ENCODE measurements at regions not wholly inside any gene's neighbourhood (a gene's known extent, or its start where the extent isn't known, plus 50 kb on each side); places are given as distances from the start of the nearest gene placed in this dataset.

- intact Hi-C loops (cut with micrococcal nuclease) = no loop called here
- no peaks in the 10 kb centered on the region for H3K9me3 ChIP-seq (ENCODE audit: control insufficient read depth in 1 of 2, low read length in 2 of 2)
- Mint-ChIP-seq H3K4me1 (no peaks in the 10 kb centered on the region), H3K27me3 (no peaks in the 10 kb centered on the region), H3K4me3 (no peak overlapping the region), H3K36me3 (no peaks in the 10 kb centered on the region), H3K9me3 (no peaks in the 10 kb centered on the region), H3K27ac (no peak overlapping the region)
- H3K27ac ChIP-seq (ENCODE audit: low read depth, low read length) = no peak overlapping the region
- ChIA-PET CTCF (ENCODE audit: partially characterized antibody) (no interaction called here), POLR2A (ENCODE audit: partially characterized antibody) (no interaction called here)
- H3K36me3 ChIP-seq (ENCODE audit: insufficient read depth, low read length) = no peaks in the 10 kb centered on the region
- H3K4me1 ChIP-seq (ENCODE audit: insufficient read depth, low read length) = no peaks in the 10 kb centered on the region
- no peaks in the 10 kb centered on the region for H3K27me3 ChIP-seq (ENCODE audit: insufficient read depth, low read length)
- H3K4me3 ChIP-seq (ENCODE audit: low read length in 2 of 2) = no peak overlapping the region
- DNase-seq = no peak
Measured at GRCh38 chr2:102951249-102951648, 189.4 kb downstream of the TMEM182 start.

GRCh38 chr2:102967451-102967850 is 205.6 kb downstream of the TMEM182 start:
- Mint-ChIP-seq H3K9me3 (peaks cover 0 to 1% (median 0%) of the 10 kb centered on the region in 8 donors), H3K36me3 (no peaks in the 10 kb centered on the region), H3K4me3 (no peak overlapping the region), H3K4me1 (no peaks in the 10 kb centered on the region), H3K27me3 (peaks cover 0 to 1% of the 10 kb centered on the region in 2 donors), H3K27ac (no peak overlapping the region)
- no peaks in the 10 kb centered on the region for H3K4me1 ChIP-seq (ENCODE audit: insufficient read depth, low read length)
- H3K36me3 ChIP-seq (ENCODE audit: insufficient read depth, low read length) = no peaks in the 10 kb centered on the region
- no peaks in the 10 kb centered on the region for H3K9me3 ChIP-seq (ENCODE audit: control insufficient read depth in 1 of 2, low read length in 2 of 2)
- H3K27me3 ChIP-seq (ENCODE audit: insufficient read depth, low read length) = no peaks in the 10 kb centered on the region
- ChIA-PET POLR2A (ENCODE audit: partially characterized antibody) (no interaction called here), CTCF (ENCODE audit: partially characterized antibody) (no interaction called here)
- DNase-seq = no peak
- no peak overlapping the region for H3K4me3 ChIP-seq (ENCODE audit: low read length in 2 of 2)
- H3K27ac ChIP-seq (ENCODE audit: low read depth, low read length) = no peak overlapping the region
- intact Hi-C loops (cut with micrococcal nuclease) = no loop called here

DNA sequence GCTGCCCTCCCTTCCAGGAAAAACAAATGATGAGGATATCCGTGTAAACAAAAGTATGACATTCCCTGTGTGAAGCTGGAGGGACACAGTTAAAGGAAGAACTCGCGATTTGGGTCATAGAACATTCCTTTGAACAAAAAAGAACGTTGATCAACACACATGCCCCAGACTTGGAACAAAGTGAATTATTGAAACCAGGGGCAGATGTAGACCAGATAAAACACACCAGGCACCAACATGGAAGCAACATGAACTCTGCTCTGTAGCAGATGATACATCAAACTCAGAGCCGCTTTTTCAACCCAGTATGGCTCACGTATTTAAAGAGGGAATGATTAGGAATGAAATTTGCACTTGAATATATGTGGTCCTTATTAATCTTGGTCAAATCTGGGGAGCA is 206.5 kb downstream of the TMEM182 start:
- H3K9me3 Mint-ChIP-seq = peaks cover 0 to 1% (median 0%) of the 10 kb centered on the region in 8 donors
- Histone ChIP-seq H3K27me3 (ENCODE audit: insufficient read depth, low read length) (no peaks in the 10 kb centered on the region), H3K36me3 (ENCODE audit: insufficient read depth, low read length) (no peaks in the 10 kb centered on the region), H3K4me3 (ENCODE audit: low read length in 2 of 2) (no peak overlapping the region), H3K27ac (ENCODE audit: low read depth, low read length) (no peak overlapping the region), H3K9me3 (ENCODE audit: control insufficient read depth in 1 of 2, low read length in 2 of 2) (no peaks in the 10 kb centered on the region), H3K4me1 (ENCODE audit: insufficient read depth, low read length) (no peaks in the 10 kb centered on the region)
- no peak for DNase-seq
- intact Hi-C loops (cut with micrococcal nuclease) = no loop called here
- H3K27me3 Mint-ChIP-seq = peaks cover 0 to 1% of the 10 kb centered on the region in 2 donors
- no peaks in the 10 kb centered on the region for H3K4me1 Mint-ChIP-seq
- ChIA-PET POLR2A (ENCODE audit: partially characterized antibody) (no interaction called here), CTCF (ENCODE audit: partially characterized antibody) (no interaction called here)
- no peak overlapping the region for H3K27ac Mint-ChIP-seq
- no peaks in the 10 kb centered on the region for H3K36me3 Mint-ChIP-seq
- H3K4me3 Mint-ChIP-seq = no peak overlapping the region

DNA sequence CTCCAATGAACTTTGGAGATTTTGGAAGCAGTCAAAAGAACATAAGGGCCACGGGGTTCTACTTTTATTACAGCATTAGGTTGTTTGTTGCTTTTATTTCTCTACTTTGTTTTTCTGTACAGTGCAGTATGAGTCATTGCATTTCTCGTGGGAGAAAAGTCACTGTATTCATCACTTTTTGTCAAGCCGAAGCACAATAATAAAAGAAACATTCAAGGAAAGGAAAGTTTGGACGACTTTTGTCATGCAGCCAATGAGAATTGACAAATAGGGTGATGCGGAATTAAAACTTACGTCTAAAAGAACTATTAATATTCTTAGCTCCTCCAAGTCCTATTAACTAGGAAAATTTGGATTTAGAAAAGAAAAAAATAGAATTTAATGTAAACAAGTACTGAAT is 209.9 kb downstream of the TMEM182 start:
- Histone ChIP-seq H3K27ac (ENCODE audit: low read depth, low read length) (no peak overlapping the region), H3K36me3 (ENCODE audit: insufficient read depth, low read length) (no peaks in the 10 kb centered on the region), H3K4me3 (ENCODE audit: low read length in 2 of 2) (no peak overlapping the region), H3K9me3 (ENCODE audit: control insufficient read depth in 1 of 2, low read length in 2 of 2) (no peaks in the 10 kb centered on the region), H3K27me3 (ENCODE audit: insufficient read depth, low read length) (no peaks in the 10 kb centered on the region), H3K4me1 (ENCODE audit: insufficient read depth, low read length) (no peaks in the 10 kb centered on the region)
- Mint-ChIP-seq H3K4me3 (no peak overlapping the region), H3K27ac (no peak overlapping the region), H3K27me3 (peaks cover 0 to 1% of the 10 kb centered on the region in 2 donors), H3K4me1 (no peaks in the 10 kb centered on the region), H3K36me3 (no peaks in the 10 kb centered on the region), H3K9me3 (peaks cover 0 to 1% (median 0%) of the 10 kb centered on the region in 8 donors)
- POLR2A ChIA-PET (ENCODE audit: partially characterized antibody) = no interaction called here
- intact Hi-C loops (cut with micrococcal nuclease) = no loop called here
- DNase-seq = no peak
- CTCF ChIA-PET (ENCODE audit: partially characterized antibody) = no interaction called here

DNA sequence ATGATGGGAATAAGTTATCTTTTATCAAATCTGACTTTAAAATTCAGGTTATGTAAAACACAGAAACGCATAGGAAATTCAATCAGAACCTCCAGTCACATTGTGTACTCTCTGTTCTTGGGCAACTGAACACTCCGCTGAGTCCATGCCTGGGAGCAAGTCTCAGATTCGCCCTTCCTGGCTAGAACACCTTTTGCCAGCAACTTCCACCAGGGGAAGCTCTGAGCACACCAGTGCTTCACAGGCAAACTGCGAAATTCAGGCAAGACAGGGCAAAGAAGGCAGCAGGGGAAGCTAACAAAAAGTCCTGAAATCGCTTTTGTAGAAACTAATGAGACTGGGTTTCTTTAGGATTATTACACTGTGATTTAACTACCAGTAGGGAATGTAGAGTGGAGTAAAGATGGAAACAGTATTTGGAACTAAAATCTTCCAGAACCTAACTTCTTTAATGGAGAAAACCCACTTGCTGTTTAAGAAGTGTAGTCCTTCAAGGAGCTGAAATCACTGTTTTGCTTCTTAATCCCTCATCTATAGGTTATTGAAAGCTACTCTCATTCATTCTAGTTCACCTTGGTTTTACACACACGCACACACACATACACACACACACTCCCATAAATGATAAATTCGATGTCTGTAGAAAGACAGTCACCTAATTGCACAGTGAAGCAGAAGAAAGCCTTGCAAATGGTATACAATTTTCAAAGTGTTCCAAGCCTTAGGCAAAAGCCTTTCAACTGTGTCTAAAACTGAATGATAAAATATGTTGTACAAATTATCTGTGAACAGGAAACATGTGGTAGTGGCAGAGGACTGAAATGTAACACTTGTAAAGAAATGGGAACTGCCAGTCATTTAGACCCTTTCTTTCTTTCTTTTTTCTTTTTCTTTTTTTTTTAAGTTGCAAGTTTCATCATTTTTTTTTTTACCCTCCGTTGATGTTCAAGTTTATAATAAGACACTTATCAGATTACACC is 214.5 kb downstream of the TMEM182 start:
- Mint-ChIP-seq H3K4me3 (no peak overlapping the region), H3K4me1 (no peaks in the 10 kb centered on the region), H3K27ac (no peak overlapping the region), H3K9me3 (peaks cover 0 to 2% (median 0%) of the 10 kb centered on the region in 8 donors), H3K27me3 (peaks cover 0 to 1% of the 10 kb centered on the region in 2 donors), H3K36me3 (no peaks in the 10 kb centered on the region)
- ChIA-PET CTCF (ENCODE audit: partially characterized antibody) (no interaction called here), POLR2A (ENCODE audit: partially characterized antibody) (no interaction called here)
- no peak for DNase-seq
- Histone ChIP-seq H3K36me3 (ENCODE audit: insufficient read depth, low read length) (no peaks in the 10 kb centered on the region), H3K27ac (ENCODE audit: low read depth, low read length) (no peak overlapping the region), H3K4me1 (ENCODE audit: insufficient read depth, low read length) (no peaks in the 10 kb centered on the region), H3K27me3 (ENCODE audit: insufficient read depth, low read length) (no peaks in the 10 kb centered on the region), H3K9me3 (ENCODE audit: control insufficient read depth in 1 of 2, low read length in 2 of 2) (no peaks in the 10 kb centered on the region), H3K4me3 (ENCODE audit: low read length in 2 of 2) (no peak overlapping the region)
- intact Hi-C loops (cut with micrococcal nuclease) = no loop called here

GRCh38 chr2:102977426-102978090 is 215.7 kb downstream of the TMEM182 start:
- ChIA-PET POLR2A (ENCODE audit: partially characterized antibody) (no interaction called here), CTCF (ENCODE audit: partially characterized antibody) (no interaction called here)
- H3K27me3 Mint-ChIP-seq = peaks cover 0 to 1% of the 10 kb centered on the region in 2 donors
- Histone ChIP-seq H3K36me3 (ENCODE audit: insufficient read depth, low read length) (no peaks in the 10 kb centered on the region), H3K4me3 (ENCODE audit: low read length in 2 of 2) (no peak overlapping the region), H3K27ac (ENCODE audit: low read depth, low read length) (no peak overlapping the region), H3K27me3 (ENCODE audit: insufficient read depth, low read length) (no peaks in the 10 kb centered on the region), H3K4me1 (ENCODE audit: insufficient read depth, low read length) (no peaks in the 10 kb centered on the region), H3K9me3 (ENCODE audit: control insufficient read depth in 1 of 2, low read length in 2 of 2) (no peaks in the 10 kb centered on the region)
- no peak overlapping the region for H3K4me3 Mint-ChIP-seq
- intact Hi-C loops (cut with micrococcal nuclease) = no loop called here
- no peak for DNase-seq
- H3K36me3 Mint-ChIP-seq = no peaks in the 10 kb centered on the region
- H3K27ac Mint-ChIP-seq = no peak overlapping the region
- H3K4me1 Mint-ChIP-seq = no peaks in the 10 kb centered on the region
- H3K9me3 Mint-ChIP-seq = peaks cover 0 to 2% (median 0%) of the 10 kb centered on the region in 8 donors

DNA sequence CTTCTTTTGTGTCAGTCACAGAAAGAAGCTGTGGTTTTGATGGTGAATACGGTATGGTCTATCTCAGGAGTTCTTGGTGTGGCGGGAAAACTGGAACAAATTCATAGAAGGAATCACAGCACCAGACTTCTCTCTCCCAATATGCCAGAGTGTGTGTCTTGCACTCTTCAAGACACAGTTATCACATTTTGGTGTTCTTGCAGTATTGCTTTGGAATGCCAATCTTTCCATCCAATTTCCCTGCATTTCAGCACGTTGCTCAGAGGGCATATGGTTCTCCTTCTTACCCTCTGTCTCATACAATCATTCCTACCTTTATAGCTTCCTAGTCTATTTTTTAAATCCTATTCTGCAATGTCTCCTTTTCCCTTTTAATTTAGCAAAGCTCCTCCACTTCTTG is 216.3 kb downstream of the TMEM182 start:
- H3K4me3 ChIP-seq (ENCODE audit: low read length in 2 of 2) = no peak overlapping the region
- H3K9me3 Mint-ChIP-seq = peaks cover 0 to 2% (median 0%) of the 10 kb centered on the region in 8 donors
- no peak overlapping the region for H3K4me3 Mint-ChIP-seq
- H3K9me3 ChIP-seq (ENCODE audit: control insufficient read depth in 1 of 2, low read length in 2 of 2) = no peaks in the 10 kb centered on the region
- peaks cover 0 to 1% of the 10 kb centered on the region in 2 donors for H3K27me3 Mint-ChIP-seq
- no peaks in the 10 kb centered on the region for H3K36me3 Mint-ChIP-seq
- DNase-seq = no peak
- ChIA-PET POLR2A (ENCODE audit: partially characterized antibody) (no interaction called here), CTCF (ENCODE audit: partially characterized antibody) (no interaction called here)
- H3K27me3 ChIP-seq (ENCODE audit: insufficient read depth, low read length) = no peaks in the 10 kb centered on the region
- H3K4me1 Mint-ChIP-seq = no peaks in the 10 kb centered on the region
- intact Hi-C loops (cut with micrococcal nuclease) = no loop called here
- H3K27ac Mint-ChIP-seq = no peak overlapping the region
- H3K36me3 ChIP-seq (ENCODE audit: insufficient read depth, low read length) = no peaks in the 10 kb centered on the region
- H3K4me1 ChIP-seq (ENCODE audit: insufficient read depth, low read length) = no peaks in the 10 kb centered on the region
- no peak overlapping the region for H3K27ac ChIP-seq (ENCODE audit: low read depth, low read length)
